Activated naive CD4-positive, alpha-beta T cell treated with anti-CD3 and anti-CD28 coated beads, Interleukin-2, amount 50 U/mL, for 24 hours (primary cell): ENCODE measurements at regions not wholly inside any gene's neighbourhood (a gene's known extent, or its start where the extent isn't known, plus 50 kb on each side); places are given as distances from the start of the nearest gene placed in this dataset.

Experiments used
- H3K27ac Mint-ChIP-seq: one replicate; pipeline ENCODE4 v1.8.0; 2021; ENCODE audit warnings: mild to moderate bottlenecking, mixed read lengths
- H3K27me3 Mint-ChIP-seq: one replicate; pipeline ENCODE4 v1.8.0; 2021; ENCODE audit warnings: mixed read lengths
- H3K36me3 Mint-ChIP-seq: one replicate; pipeline ENCODE4 v1.8.0; 2021; ENCODE audit warnings: mixed read lengths
- H3K4me1 Mint-ChIP-seq: one replicate; pipeline ENCODE4 v1.8.0; 2021; ENCODE audit warnings: mixed read lengths
- H3K4me3 Mint-ChIP-seq: one replicate; pipeline ENCODE4 v1.8.0; 2021; ENCODE audit warnings: mild to moderate bottlenecking, mixed read lengths
- H3K9me3 Mint-ChIP-seq: one replicate; pipeline ENCODE4 v1.8.0; 2021; ENCODE audit warnings: mixed read lengths

GRCh38 chr15:31897746-31898145 is 132.6 kb upstream of the CHRNA7 start:
- peaks cover 7% of the 10 kb centered on the region for H3K9me3 Mint-ChIP-seq
- H3K27ac Mint-ChIP-seq = peak overlapping the region; percentile 57
- peaks cover 16% of the 10 kb centered on the region for H3K27me3 Mint-ChIP-seq
- no peak overlapping the region for H3K4me3 Mint-ChIP-seq
- no peaks in the 10 kb centered on the region for H3K4me1 Mint-ChIP-seq
- H3K36me3 Mint-ChIP-seq = no peaks in the 10 kb centered on the region

DNA sequence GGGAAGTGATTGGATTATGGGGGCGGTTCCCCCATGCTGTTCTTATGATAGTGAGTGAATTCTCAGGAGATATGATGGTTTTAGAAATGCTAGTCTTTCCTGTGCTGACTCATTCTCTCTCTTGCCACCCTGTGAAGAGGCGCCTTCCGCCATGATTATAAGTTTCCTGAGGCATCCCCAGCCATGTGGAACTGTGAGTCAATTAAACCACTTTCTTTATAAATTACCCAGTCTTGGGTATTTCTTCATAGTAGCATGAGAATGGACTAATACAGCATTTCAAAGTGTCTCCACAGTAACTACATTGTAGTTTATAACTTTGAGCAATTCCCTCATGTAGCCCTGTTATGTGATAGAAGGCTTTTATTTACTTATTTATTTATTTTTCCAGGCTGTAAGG is 128.8 kb upstream of the CHRNA7 start:
- H3K36me3 Mint-ChIP-seq = no peaks in the 10 kb centered on the region
- H3K27ac Mint-ChIP-seq = no peak overlapping the region
- no peak overlapping the region for H3K4me3 Mint-ChIP-seq
- H3K9me3 Mint-ChIP-seq = peaks cover 7% of the 10 kb centered on the region
- H3K4me1 Mint-ChIP-seq = no peaks in the 10 kb centered on the region
- peaks cover 7% of the 10 kb centered on the region for H3K27me3 Mint-ChIP-seq

- Mint-ChIP-seq H3K27ac (no peak overlapping the region), H3K4me3 (no peak overlapping the region), H3K4me1 (no peaks in the 10 kb centered on the region), H3K36me3 (no peaks in the 10 kb centered on the region), H3K27me3 (peaks cover 7% of the 10 kb centered on the region), H3K9me3 (no peaks in the 10 kb centered on the region)
Observed at GRCh38 chr15:31905054-31905453, 125.3 kb upstream of the CHRNA7 start.

DNA sequence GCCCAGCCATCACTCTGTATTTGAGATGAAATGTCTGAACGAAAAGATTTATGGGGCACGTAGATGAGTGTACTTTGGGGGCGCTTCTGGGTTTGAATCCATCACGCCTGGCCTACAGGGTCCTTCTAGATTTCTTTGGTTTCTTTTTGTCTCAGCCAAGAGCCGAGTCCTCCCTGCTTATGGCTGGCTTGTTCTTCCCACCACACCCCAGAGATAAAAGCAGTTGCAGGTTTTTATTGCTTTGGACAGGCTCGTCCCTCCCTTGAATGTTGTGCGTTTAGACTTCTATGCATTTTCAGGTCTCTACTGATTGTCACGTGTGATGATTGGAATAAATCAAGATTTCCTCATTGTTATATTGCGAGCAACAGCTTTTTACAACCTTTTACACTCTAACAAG is 104.8 kb upstream of the CHRNA7 start:
- no peak overlapping the region for H3K27ac Mint-ChIP-seq
- H3K9me3 Mint-ChIP-seq = peaks cover 14% of the 10 kb centered on the region
- no peak overlapping the region for H3K4me3 Mint-ChIP-seq
- no peaks in the 10 kb centered on the region for H3K36me3 Mint-ChIP-seq
- H3K4me1 Mint-ChIP-seq = no peaks in the 10 kb centered on the region
- H3K27me3 Mint-ChIP-seq = peaks cover 22% of the 10 kb centered on the region

DNA sequence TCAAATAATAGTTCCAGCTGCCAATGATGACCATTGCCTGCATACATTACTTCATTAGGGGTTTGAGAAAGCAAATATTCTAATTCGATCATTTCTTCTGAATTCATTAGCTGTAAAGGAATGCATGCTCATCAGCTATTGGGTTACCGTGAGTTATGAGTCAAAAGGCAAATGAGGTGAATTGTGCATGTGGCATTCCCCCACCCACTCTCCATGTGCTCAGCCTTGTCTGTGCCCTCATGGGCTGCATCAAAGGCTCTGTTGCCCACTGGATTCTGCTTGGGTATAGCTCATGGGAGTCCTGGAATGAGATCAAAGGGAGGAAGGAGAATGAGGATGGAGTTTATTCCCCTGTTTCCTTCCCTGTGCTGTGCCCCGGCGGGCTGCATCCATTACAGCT is 99.3 kb upstream of the CHRNA7 start:
- Mint-ChIP-seq H3K9me3 (no peaks in the 10 kb centered on the region), H3K27me3 (peaks cover 7% of the 10 kb centered on the region), H3K4me1 (peaks cover 11% of the 10 kb centered on the region), H3K36me3 (no peaks in the 10 kb centered on the region), H3K4me3 (no peak overlapping the region), H3K27ac (no peak overlapping the region)

GRCh38 chr15:31932576-31932975 is 97.7 kb upstream of the CHRNA7 start:
- H3K36me3 Mint-ChIP-seq = no peaks in the 10 kb centered on the region
- no peak overlapping the region for H3K4me3 Mint-ChIP-seq
- H3K27ac Mint-ChIP-seq = no peak overlapping the region
- H3K27me3 Mint-ChIP-seq = peaks cover 4% of the 10 kb centered on the region
- no peaks in the 10 kb centered on the region for H3K9me3 Mint-ChIP-seq
- peaks cover 11% of the 10 kb centered on the region for H3K4me1 Mint-ChIP-seq

- H3K36me3 Mint-ChIP-seq = no peaks in the 10 kb centered on the region
- H3K27ac Mint-ChIP-seq = no peak overlapping the region
- no peak overlapping the region for H3K4me3 Mint-ChIP-seq
- H3K27me3 Mint-ChIP-seq = peaks cover 4% of the 10 kb centered on the region
- peaks cover 11% of the 10 kb centered on the region for H3K4me1 Mint-ChIP-seq
- no peaks in the 10 kb centered on the region for H3K9me3 Mint-ChIP-seq
Observed at GRCh38 chr15:31934821-31935220, 95.5 kb upstream of the CHRNA7 start.

GRCh38 chr15:31953478-31953877 is 76.8 kb upstream of the CHRNA7 start:
- Mint-ChIP-seq H3K36me3 (peaks cover 1% of the 10 kb centered on the region), H3K27ac (no peak overlapping the region), H3K4me1 (no peaks in the 10 kb centered on the region), H3K4me3 (no peak overlapping the region), H3K9me3 (peaks cover 6% of the 10 kb centered on the region), H3K27me3 (peaks cover 21% of the 10 kb centered on the region)

GRCh38 chr15:31954374-31955172 is 75.7 kb upstream of the CHRNA7 start:
- Mint-ChIP-seq H3K9me3 (peaks cover 17% of the 10 kb centered on the region), H3K27me3 (peaks cover 21% of the 10 kb centered on the region), H3K4me1 (no peaks in the 10 kb centered on the region), H3K4me3 (no peak overlapping the region), H3K36me3 (peaks cover 1% of the 10 kb centered on the region), H3K27ac (no peak overlapping the region)

- Mint-ChIP-seq H3K4me1 (no peaks in the 10 kb centered on the region), H3K4me3 (no peak overlapping the region), H3K9me3 (peaks cover 18% of the 10 kb centered on the region), H3K36me3 (peaks cover 1% of the 10 kb centered on the region), H3K27ac (no peak overlapping the region), H3K27me3 (peaks cover 16% of the 10 kb centered on the region)
Observed at GRCh38 chr15:31955734-31956133, 74.6 kb upstream of the CHRNA7 start.

DNA sequence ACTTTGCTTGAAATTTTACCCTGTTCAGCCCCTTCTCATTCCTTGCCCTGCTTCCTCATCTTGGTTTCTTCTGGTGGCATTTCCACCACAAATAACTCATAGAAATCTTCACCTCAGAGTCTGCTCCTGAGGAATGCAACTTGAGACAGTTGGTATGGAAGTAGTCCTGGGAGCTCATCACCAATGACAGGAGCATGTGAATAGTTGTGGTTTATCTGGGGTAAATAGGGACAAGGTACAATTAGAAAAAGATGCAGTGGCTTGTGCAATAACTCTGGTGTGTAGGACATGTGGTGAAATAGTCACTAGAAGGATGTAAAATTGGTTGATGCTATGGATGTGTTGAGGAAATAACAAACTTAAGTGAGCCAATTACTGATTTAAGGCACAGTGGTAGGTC is 72.7 kb upstream of the CHRNA7 start:
- Mint-ChIP-seq H3K27ac (no peak overlapping the region), H3K4me1 (no peaks in the 10 kb centered on the region), H3K4me3 (no peak overlapping the region), H3K27me3 (peaks cover 11% of the 10 kb centered on the region), H3K9me3 (peaks cover 18% of the 10 kb centered on the region), H3K36me3 (peaks cover 5% of the 10 kb centered on the region)

DNA sequence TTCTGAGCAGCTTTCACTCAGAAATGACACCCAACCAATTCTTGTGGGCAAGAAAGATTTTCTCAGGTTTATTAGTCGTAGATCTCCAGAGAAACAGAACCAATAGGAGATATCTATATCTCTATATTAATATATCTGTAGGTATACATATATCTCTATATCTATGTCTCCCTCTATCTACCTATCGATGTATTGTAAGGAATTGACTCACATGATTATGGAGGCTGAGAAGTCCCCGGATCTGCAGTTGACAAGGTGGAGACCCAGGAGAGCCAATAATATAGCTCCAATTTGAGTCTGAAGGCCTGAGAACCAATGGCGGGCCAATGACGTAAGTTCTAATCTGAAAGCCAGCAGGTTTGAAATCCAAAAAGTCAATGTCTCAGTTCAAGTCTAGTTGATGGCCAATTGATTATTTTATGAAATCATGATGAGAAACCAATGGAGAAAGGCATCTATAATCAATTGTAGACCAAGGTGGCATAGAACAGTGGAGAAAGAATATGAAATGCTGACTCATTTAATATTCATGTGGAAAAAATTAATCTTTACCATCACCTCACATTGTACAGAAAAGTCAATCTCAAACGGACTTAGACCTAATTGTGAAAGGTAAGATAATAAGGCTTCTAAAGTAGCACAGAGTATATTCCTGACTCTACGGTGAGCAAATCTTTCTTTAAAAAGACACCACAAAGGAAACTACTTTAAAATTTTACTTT is 65.6 kb upstream of the CHRNA7 start:
- no peak overlapping the region for H3K4me3 Mint-ChIP-seq
- peaks cover 28% of the 10 kb centered on the region for H3K27me3 Mint-ChIP-seq
- no peaks in the 10 kb centered on the region for H3K4me1 Mint-ChIP-seq
- peaks cover 4% of the 10 kb centered on the region for H3K36me3 Mint-ChIP-seq
- no peak overlapping the region for H3K27ac Mint-ChIP-seq
- H3K9me3 Mint-ChIP-seq = no peaks in the 10 kb centered on the region

DNA sequence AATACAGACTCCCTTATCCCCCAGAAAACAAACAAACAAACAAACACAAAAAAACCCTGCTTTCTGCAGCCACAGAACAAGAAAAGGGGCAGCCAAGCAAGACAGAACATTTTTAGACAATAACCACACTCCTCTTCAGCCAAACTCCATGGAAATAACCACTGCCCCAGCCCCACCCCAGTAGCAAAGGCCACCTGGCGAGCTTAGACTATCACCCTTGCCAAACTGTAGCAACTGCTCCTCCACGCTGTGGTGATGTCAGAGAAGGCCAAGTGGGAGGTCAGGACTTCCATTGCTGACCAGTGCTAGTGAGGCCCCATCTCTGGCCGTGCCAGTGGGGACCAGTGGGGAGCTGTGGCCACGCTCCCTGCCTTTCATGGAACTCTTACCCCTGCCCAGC is 60.3 kb upstream of the CHRNA7 start:
- H3K36me3 Mint-ChIP-seq = no peaks in the 10 kb centered on the region
- H3K9me3 Mint-ChIP-seq = no peaks in the 10 kb centered on the region
- peaks cover 27% of the 10 kb centered on the region for H3K27me3 Mint-ChIP-seq
- H3K27ac Mint-ChIP-seq = no peak overlapping the region
- H3K4me3 Mint-ChIP-seq = no peak overlapping the region
- peaks cover 4% of the 10 kb centered on the region for H3K4me1 Mint-ChIP-seq

GRCh38 chr15:31973197-31973596 is 57.1 kb upstream of the CHRNA7 start:
- Mint-ChIP-seq H3K27ac (no peak overlapping the region), H3K9me3 (no peaks in the 10 kb centered on the region), H3K36me3 (no peaks in the 10 kb centered on the region), H3K4me3 (no peak overlapping the region), H3K27me3 (peaks cover 19% of the 10 kb centered on the region), H3K4me1 (peaks cover 12% of the 10 kb centered on the region)

DNA sequence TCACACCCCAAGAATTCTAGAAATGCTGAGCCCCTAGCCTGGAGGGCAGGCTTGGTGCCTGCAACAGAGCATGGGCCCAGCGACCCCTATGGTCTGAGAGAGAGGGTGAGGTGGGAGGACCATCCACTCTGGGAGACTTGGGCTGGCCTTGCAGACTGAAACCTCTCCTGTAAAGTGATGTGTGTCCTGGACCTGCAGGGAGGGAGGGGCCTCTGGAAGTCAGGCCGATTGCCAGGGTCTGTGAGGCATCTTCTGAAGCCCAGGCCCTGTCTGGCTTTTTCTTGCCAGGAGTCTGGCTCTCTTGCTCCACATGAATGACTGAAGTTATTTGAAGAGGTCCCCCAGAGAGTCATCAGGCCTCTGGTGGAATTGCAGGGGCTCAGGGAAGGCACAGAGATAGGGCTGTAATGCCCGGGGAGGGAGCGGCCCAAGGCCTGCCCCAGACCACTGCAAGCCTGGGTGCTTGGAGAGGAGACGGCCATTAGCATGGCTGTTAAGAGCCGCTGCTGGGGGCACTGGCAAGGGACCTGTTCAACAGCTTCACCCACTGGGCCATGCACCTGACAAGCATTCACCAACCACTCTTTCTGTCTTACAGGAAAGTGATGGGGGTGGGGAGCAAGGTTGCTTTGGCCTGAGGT is 56.0 kb upstream of the CHRNA7 start:
- H3K36me3 Mint-ChIP-seq = no peaks in the 10 kb centered on the region
- peaks cover 19% of the 10 kb centered on the region for H3K27me3 Mint-ChIP-seq
- H3K4me1 Mint-ChIP-seq = peaks cover 12% of the 10 kb centered on the region
- H3K4me3 Mint-ChIP-seq = no peak overlapping the region
- H3K9me3 Mint-ChIP-seq = no peaks in the 10 kb centered on the region
- H3K27ac Mint-ChIP-seq = no peak overlapping the region
